HG03457 (cell line): ENCODE measurements at regions not wholly inside any gene's neighbourhood (a gene's known extent, or its start where the extent isn't known, plus 50 kb on each side); places are given as distances from the start of the nearest gene placed in this dataset.

Experiments used
- ATAC-seq: cut with Tn5 transposase; IDR thresholded peaks from one replicate; pipeline ENCODE4 v1.9.1; 2021; ENCODE audit warnings: moderate number of reproducible peaks; ENCODE audit not compliant: unreplicated experiment

GRCh38 chr20:60494476-60494875, 536.3 kb downstream of the CDH26 start:
- no peak for ATAC-seq

- no peak for ATAC-seq
Measured at GRCh38 chr20:60497298-60498035, 539.2 kb downstream of the CDH26 start.

DNA sequence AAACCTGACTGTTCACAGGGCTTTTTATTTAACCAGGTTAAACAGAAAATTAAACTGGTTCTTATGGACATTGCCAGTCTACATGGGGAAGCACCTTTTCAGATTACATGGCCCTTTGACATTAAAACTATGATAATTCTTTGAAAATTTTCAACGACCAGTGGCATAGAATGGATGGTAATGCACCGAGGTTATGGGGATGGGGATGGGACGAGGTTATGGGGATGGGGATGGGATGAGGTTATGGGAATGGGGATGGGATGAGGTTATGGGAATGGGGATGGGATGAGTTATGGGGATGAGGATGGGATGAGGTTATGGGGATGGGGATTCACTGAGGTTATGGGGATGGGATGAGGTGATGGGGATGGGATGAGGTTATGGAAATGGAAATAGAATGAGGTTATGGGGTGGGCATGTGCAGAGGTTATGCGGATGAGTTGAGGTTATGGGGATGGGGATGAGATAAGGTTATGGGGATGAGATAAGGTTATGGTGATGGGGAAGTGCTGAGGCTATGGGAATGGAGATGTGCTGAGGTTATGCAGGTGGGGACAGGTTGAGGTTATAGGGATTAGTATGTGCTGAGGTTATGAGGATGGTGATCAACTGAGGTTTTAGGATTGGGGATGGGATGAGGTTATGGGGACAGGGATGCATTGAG, 541.9 kb downstream of the CDH26 start:
- ATAC-seq: no peak

DNA sequence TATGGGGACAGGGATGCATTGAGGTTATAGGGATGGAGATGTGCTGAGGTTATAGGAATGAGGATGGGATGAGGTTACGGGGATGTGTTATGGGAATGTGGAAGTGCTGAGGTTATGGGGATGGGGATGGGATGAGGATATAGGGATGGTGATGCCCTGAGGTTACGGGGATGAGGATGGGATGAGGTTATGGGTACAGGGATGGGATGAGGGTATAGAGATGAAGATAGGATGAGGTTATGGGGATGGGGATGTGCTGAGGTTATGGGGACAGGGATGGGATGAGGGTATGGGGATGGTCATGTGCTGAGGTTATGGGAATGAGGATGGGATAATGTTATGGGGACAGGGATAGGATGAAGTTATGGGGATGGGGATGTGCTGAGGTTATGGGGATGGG, 542.8 kb downstream of the CDH26 start:
- ATAC-seq: no peak

- ATAC-seq: no peak
Measured at GRCh38 chr20:60502881-60503280, 544.7 kb downstream of the CDH26 start.

GRCh38 chr20:60505423-60505822, 547.2 kb downstream of the CDH26 start:
- no peak for ATAC-seq

- ATAC-seq: no peak
Measured at GRCh38 chr20:60506061-60506460, 547.8 kb downstream of the CDH26 start.

- no peak for ATAC-seq
Measured at GRCh38 chr20:60507087-60507694, 549.0 kb downstream of the CDH26 start.

GRCh38 chr20:60509407-60509806, 551.2 kb downstream of the CDH26 start:
- ATAC-seq: no peak

GRCh38 chr20:60510356-60510755, 552.1 kb downstream of the CDH26 start:
- no peak for ATAC-seq

GRCh38 chr20:60512443-60512842, 554.2 kb downstream of the CDH26 start:
- ATAC-seq: no peak

DNA sequence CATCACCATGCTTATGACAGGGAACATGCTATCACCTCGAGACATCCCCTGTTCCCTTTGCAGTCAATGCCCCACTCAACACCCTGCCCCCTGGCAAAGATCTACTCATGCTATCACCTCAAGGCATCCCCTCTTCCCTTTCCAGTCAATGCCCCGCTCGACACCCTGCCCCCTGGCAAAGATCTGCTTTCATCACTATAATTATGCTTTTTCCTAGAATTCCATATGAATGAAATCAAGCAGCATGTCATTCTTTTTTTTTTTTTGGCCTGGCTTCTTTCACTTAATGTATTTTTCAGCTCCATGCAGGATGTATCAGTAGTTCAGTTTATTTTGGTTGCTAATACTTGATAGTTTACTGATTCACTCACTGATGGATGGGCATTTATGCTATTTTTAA, 554.9 kb downstream of the CDH26 start:
- no peak for ATAC-seq

DNA sequence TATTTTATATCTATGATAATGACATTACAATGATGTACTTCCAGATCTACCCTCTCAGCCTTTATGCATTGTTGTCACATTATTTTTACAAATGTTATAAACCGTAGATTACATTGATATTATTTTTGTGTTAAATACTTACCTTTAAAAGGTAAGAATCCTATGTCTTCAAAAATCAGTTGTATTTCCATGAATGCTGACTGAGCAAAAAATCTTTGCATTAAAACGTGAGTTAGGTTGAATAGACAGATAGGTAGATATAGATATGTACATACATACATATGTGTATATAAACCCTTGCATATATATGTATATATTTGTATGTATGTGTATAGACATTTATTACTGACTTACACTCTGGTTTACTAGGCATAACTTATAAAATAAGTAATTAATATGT, 558.2 kb downstream of the CDH26 start:
- ATAC-seq: no peak

DNA sequence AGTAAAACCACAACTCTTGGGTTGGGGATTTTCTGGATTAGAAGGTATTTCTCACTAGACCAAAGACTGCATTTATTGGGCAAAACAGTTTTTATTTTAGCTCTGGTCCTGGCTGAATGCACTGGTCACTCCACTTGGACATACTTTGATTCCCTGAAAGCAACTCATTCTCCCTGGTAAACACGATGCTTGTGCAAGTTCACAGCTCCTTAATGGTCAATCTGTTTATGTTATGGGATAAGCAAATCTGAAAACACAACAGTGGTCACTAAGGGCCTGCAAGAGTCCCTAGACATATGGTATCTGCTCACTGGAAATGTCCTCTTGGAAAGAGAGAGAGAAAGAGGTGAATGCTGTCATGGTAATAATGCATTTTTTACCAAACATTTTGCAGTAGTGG, 559.8 kb downstream of the CDH26 start:
- no peak for ATAC-seq

- no peak for ATAC-seq
Measured at GRCh38 chr20:60525397-60525796, 567.2 kb downstream of the CDH26 start.

DNA sequence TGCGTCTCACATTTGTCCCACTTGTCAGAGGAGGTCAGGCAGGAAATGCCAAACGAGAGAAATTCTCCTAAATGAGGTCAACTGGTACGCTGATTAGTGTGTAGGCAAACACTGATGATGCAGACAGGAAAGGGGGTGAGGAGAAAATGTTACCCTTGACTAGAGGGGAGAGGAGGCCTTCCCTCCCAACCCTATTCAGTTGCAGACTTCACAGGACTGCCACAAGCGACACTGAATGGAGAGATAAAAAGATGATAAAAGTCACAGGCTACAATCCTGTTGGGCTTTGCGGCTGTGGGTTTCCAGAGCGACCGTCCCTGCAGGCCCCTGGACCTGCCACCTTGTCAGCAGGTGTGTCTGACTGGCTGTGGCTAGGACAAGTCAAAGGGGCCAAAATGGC, 569.4 kb downstream of the CDH26 start:
- no peak for ATAC-seq

DNA sequence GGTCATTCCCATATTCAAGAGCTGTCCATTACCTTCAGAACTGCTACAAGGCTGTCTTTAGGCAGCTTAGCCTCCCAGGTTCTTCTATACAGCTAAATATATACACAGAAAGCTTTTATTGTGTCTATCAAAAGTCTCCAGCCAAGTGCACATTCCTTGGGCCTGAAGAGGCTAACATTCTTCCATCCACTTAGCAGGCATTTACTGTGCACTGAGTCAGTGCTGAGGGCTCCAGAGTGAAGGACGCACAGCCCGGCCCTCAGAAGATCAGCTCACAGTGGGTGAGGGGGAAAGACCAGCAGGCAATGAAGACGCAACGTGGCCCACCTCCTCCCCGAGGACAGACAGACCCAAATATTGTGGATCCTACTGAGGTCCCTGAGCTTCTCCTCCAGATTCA, 569.9 kb downstream of the CDH26 start:
- ATAC-seq: no peak

DNA sequence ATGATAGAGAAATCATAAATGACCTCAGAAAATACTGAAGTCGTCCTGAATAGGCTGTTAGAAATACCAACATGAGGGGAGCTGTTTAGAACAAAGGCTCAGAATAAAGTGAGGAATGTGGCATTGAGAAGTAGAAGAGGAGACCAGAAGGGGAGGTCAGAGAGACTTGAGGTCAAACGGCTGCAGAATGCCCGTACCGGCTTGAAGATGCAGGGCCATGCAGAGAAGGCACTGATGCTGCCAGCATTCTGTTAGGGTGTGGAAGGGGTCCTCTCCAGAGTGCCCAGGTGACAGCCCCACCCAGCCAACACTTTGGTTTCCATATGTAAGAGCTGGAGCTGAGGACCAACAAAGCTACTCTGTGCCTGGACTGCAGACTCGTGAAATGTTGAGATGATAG, 570.9 kb downstream of the CDH26 start:
- ATAC-seq: no peak

GRCh38 chr20:60535211-60535610, 577.0 kb downstream of the CDH26 start:
- ATAC-seq: no peak

- no peak for ATAC-seq
Measured at GRCh38 chr20:60540591-60540990, 582.4 kb downstream of the CDH26 start.

DNA sequence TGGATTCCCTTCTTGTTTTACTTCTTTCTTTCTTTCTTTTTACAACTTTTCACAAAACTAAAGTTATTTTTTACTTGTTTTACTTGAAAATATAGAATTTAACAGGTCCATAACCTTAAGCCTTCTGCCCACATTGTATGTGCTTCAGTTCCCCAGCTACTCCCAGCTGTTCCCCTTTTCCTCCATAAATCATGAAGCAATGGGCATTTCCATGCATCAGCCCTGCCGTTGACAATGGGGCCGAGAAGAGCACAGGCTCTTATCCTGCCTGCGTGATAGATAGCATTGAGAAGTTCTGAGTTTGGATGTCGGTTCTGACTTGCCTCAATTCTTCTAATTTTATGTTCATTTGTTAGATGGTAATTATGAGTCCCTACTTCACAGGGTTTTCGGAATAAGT, 583.8 kb downstream of the CDH26 start:
- ATAC-seq: no peak

GRCh38 chr20:60543598-60543997, 585.4 kb downstream of the CDH26 start:
- ATAC-seq: no peak
